ENCODE measurements at regions not wholly inside any gene's neighbourhood (a gene's known extent, or its start where the extent isn't known, plus 50 kb on each side); places are given as distances from the start of the nearest gene placed in this dataset.

- no peak for DNase-seq
These were observed 150.7 kb downstream of the ICE1 start for GRCh38 chr5:5572976-5573797.

- DNase-seq = no peak
These were observed 149.8 kb downstream of the ICE1 start for GRCh38 chr5:5572010-5572865.

- DNase-seq = no peak
These were observed 148.2 kb downstream of the ICE1 start for GRCh38 chr5:5570646-5571045.

GRCh38 chr5:5564898-5565297, 142.4 kb downstream of the ICE1 start:
- no peak for DNase-seq

GRCh38 chr5:5560016-5560415, 137.5 kb downstream of the ICE1 start:
- DNase-seq = no peak

- no peak for DNase-seq
These were observed 136.4 kb downstream of the ICE1 start for GRCh38 chr5:5558638-5559527.

- DNase-seq = no peak
These were observed 135.6 kb downstream of the ICE1 start for GRCh38 chr5:5558102-5558501.

GRCh38 chr5:5551499-5551898, 129.0 kb downstream of the ICE1 start:
- DNase-seq = no peak

GRCh38 chr5:5546408-5546807, 123.9 kb downstream of the ICE1 start:
- no peak for DNase-seq

GRCh38 chr5:5544094-5544663, 121.7 kb downstream of the ICE1 start:
- no peak for DNase-seq

GRCh38 chr5:5542654-5543053, 120.2 kb downstream of the ICE1 start:
- DNase-seq = no peak

GRCh38 chr5:5540065-5540464, 117.6 kb downstream of the ICE1 start:
- no peak for DNase-seq

Measured in MV-4-11 (cell line).